Nephron (organoid): ENCODE measurements at regions not wholly inside any gene's neighbourhood (a gene's known extent, or its start where the extent isn't known, plus 50 kb on each side); places are given as distances from the start of the nearest gene placed in this dataset.

ENCODE experiments used
- H3K27ac Mint-ChIP-seq, 3 experiments: 2 replicates each; pipeline ENCODE4 v1.8.0; 2020; ENCODE audit warnings: mixed read lengths in 3 of 3, mild to moderate bottlenecking in 2 of 3, moderate library complexity in 1 of 3
- H3K27me3 Mint-ChIP-seq: 2 replicates; pipeline ENCODE4 v1.8.0; 2021; ENCODE audit warnings: low read depth, mild to moderate bottlenecking, moderate library complexity, mixed read lengths
- H3K36me3 Mint-ChIP-seq: 2 replicates; pipeline ENCODE4 v1.8.0; 2020; ENCODE audit warnings: low read depth, mixed read lengths
- H3K4me1 Mint-ChIP-seq: 2 replicates; pipeline ENCODE4 v1.8.0; 2020; ENCODE audit warnings: mixed read lengths
- H3K4me3 Mint-ChIP-seq, 3 experiments: 2 replicates each; pipeline ENCODE4 v1.8.0; 2020; ENCODE audit warnings: mild to moderate bottlenecking in 3 of 3, mixed read lengths in 3 of 3, moderate library complexity in 2 of 3
- H3K9me3 Mint-ChIP-seq: 2 replicates; pipeline ENCODE4 v1.8.0; 2020; ENCODE audit warnings: mixed read lengths
- CTCF ChIP-seq, 3 experiments: fragments of 200-600 bp; sonication (generic); IDR thresholded peaks; one replicate each; pipeline ENCODE4 v1.5.0; 2021; ENCODE audit warnings: antibody characterized with exemption in 3 of 3; ENCODE audit not compliant: unreplicated experiment in 3 of 3

DNA sequence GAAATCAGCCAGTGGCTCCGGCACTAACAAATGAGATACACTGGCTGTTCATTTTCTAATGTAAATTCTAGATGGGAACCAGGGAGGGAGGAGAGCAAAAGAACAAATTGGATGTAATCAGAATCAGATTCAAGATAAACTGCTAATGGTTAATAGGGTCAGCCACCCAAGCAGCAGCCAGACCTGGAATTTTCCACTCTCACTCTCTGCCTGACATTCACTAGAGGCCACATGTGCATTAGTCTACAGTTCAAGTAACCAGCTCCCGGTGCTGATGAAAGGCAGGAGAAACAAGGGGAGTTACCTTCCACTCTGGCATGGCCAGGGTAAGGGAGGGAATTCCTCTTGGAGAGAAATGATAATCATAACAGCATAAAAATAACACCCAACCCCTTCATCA lies 597.7 kb downstream of the TOX3 start:
- no peaks in the 10 kb centered on the region for H3K36me3 Mint-ChIP-seq
- H3K9me3 Mint-ChIP-seq: no peaks in the 10 kb centered on the region
- H3K27ac Mint-ChIP-seq: peak overlapping the region in 2 of 3 experiments; percentile 28 to 44
- no peak overlapping the region for H3K4me3 Mint-ChIP-seq
- no peak for TF ChIP-seq CTCF (IDR thresholded peaks at IDR 0.05; ENCODE audit: unreplicated experiment in 3 of 3)
- H3K27me3 Mint-ChIP-seq: peaks cover 14% of the 10 kb centered on the region
- peaks cover 7% of the 10 kb centered on the region for H3K4me1 Mint-ChIP-seq

DNA sequence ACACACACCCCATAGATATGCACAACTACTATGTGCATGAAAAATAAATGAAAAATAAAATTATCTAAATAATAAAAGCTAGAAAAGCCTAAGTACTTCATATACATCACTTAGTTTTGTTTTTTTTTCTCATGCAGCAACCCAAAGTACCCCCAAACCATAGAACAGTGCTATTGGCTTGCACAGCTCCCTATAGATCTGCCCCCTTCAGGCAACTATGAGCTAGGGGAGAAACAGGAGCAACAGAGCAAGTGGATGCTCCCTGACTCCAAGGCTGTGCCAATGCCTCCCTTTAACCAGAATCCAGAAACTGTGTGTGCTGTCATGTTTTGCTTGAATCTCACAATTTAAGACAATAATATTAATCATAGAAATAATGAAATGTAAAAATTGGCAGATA lies 605.5 kb downstream of the TOX3 start:
- peak in 1 of 3 experiments; percentile 19 for TF ChIP-seq CTCF (IDR thresholded peaks at IDR 0.05; ENCODE audit: unreplicated experiment in 3 of 3)
- peaks cover 14% of the 10 kb centered on the region for H3K27me3 Mint-ChIP-seq
- no peak overlapping the region for H3K4me3 Mint-ChIP-seq
- no peaks in the 10 kb centered on the region for H3K9me3 Mint-ChIP-seq
- H3K36me3 Mint-ChIP-seq: no peaks in the 10 kb centered on the region
- H3K27ac Mint-ChIP-seq: no peak overlapping the region
- H3K4me1 Mint-ChIP-seq: peaks cover 18% of the 10 kb centered on the region

DNA sequence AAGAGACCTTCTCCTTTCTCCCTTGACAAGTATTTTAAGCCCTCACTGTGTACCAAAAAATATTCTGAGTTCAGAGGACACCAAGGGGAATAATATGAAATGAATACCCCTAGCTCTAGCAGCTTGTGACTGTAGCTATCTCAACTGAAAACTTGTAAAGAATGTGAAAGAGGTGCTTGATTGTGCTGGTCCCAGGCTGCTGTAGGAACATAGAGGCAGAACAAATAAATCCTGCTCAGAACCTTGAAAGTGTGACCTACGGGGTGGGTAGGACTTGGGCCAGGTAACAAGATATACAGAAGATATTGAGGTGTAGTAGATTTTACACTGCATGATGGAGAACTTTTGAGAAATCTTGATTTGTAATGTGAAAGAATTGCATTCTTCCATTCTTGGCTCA lies 606.8 kb downstream of the TOX3 start:
- Mint-ChIP-seq H3K27me3 (peaks cover 10% of the 10 kb centered on the region), H3K27ac (peak overlapping the region in 2 of 3 experiments; percentile 55), H3K4me3 (no peak overlapping the region), H3K4me1 (peaks cover 18% of the 10 kb centered on the region), H3K9me3 (no peaks in the 10 kb centered on the region), H3K36me3 (no peaks in the 10 kb centered on the region)
- no peak for TF ChIP-seq CTCF (IDR thresholded peaks at IDR 0.05; ENCODE audit: unreplicated experiment in 3 of 3)

- no peak overlapping the region for H3K4me3 Mint-ChIP-seq
- H3K4me1 Mint-ChIP-seq: peaks cover 18% of the 10 kb centered on the region
- no peaks in the 10 kb centered on the region for H3K36me3 Mint-ChIP-seq
- H3K27me3 Mint-ChIP-seq: peaks cover 11% of the 10 kb centered on the region
- no peak for TF ChIP-seq CTCF (IDR thresholded peaks at IDR 0.05; ENCODE audit: unreplicated experiment in 3 of 3)
- no peaks in the 10 kb centered on the region for H3K9me3 Mint-ChIP-seq
- peak overlapping the region in 1 of 3 experiments; percentile 55 for H3K27ac Mint-ChIP-seq
These were observed 607.5 kb downstream of the TOX3 start for GRCh38 chr16:51939378-51939871.

DNA sequence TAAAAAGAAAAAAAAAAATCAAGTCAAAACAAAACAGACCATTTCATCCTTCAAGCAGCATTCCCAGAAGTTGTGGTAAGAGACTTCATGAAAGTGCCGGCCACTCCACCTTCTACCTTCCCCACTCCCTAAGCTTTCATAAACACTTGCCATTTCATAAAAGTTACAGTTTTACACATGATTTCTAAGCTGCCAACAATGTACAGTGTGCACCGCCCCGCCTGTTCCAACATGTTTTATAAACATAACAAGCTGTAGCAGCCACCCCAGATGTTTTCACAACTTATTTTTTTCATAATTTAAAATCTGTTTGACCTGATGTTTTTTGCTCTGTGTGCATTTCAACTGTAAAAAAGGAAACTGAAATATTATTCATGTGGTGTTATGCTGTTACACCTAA lies 608.1 kb downstream of the TOX3 start:
- Mint-ChIP-seq H3K27ac (peak overlapping the region in 1 of 3 experiments; percentile 55), H3K36me3 (no peaks in the 10 kb centered on the region), H3K27me3 (peaks cover 16% of the 10 kb centered on the region), H3K4me3 (no peak overlapping the region), H3K4me1 (peaks cover 18% of the 10 kb centered on the region), H3K9me3 (no peaks in the 10 kb centered on the region)
- TF ChIP-seq CTCF (IDR thresholded peaks at IDR 0.05; ENCODE audit: unreplicated experiment in 3 of 3): no peak

DNA sequence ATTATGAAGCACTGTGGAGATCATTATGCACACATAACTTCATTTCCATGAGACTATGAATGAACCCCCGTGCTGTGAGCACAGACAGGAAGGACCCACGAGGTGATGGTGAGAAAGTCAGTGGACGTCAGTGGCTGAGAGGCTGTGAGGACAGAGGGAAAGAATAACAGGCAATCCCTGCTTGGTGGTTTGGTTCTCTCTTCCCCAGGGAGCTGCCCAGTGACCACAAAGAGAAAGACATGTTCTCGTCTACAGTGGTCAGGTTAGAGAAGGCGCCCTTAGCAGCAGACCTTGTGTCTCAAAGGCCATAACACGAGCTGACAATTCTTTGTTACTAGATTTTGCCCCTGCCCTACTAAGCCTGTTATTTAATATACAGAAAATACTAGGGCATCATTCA lies 609.2 kb downstream of the TOX3 start:
- Mint-ChIP-seq H3K27me3 (peaks cover 21% of the 10 kb centered on the region), H3K27ac (no peak overlapping the region), H3K9me3 (no peaks in the 10 kb centered on the region), H3K4me3 (no peak overlapping the region), H3K4me1 (peaks cover 18% of the 10 kb centered on the region), H3K36me3 (no peaks in the 10 kb centered on the region)
- TF ChIP-seq CTCF (IDR thresholded peaks at IDR 0.05; ENCODE audit: unreplicated experiment in 3 of 3): no peak
